GM18951 (cell line): ENCODE measurements at regions not wholly inside any gene's neighbourhood (a gene's known extent, or its start where the extent isn't known, plus 50 kb on each side); places are given as distances from the start of the nearest gene placed in this dataset.
"Not testable (repeated sequence)": the region's sequence is repeated elsewhere in the genome, so short reads cannot be mapped to it uniquely, and the experiment has no call there.

Experiments
- POLR2A ChIP-seq: IDR thresholded peaks from 4 replicates; pipeline ENCODE4 v1.6.1; 2011; ENCODE audit warnings: mild to moderate bottlenecking; ENCODE audit not compliant: insufficient read length, insufficient read depth; ENCODE audit errors: extremely low read depth
- in situ Hi-C: fragments of 300-500 bp; cut with MboI; formaldehyde crosslinking; loops from one replicate; pipeline ENCODE4 v1.12.0; 2022; ENCODE audit warnings: low sequenced_read_pairs, mixed read lengths, inconsistent platforms; ENCODE audit not compliant: unreplicated experiment

GRCh38 chr13:109344552-109345157, 441.7 kb downstream of the IRS2 start:
- no peak for TF ChIP-seq POLR2A
- in situ Hi-C loops: no loop called here

- no peak for TF ChIP-seq POLR2A
- in situ Hi-C loops: no loop called here
Measured at GRCh38 chr13:109336730-109337129, 449.7 kb downstream of the IRS2 start.

GRCh38 chr13:109333893-109334651, 452.3 kb downstream of the IRS2 start:
- TF ChIP-seq POLR2A: no peak
- in situ Hi-C loops: no loop called here

- in situ Hi-C loops: no loop called here
- TF ChIP-seq POLR2A: no peak
Measured at GRCh38 chr13:109332506-109333499, 453.6 kb downstream of the IRS2 start.

- TF ChIP-seq POLR2A: no peak
- in situ Hi-C loops: no loop called here
Measured at GRCh38 chr13:109331898-109332297, 454.5 kb downstream of the IRS2 start.

- in situ Hi-C loops: no loop called here
- no peak for TF ChIP-seq POLR2A
Measured at GRCh38 chr13:109331011-109331433, 455.4 kb downstream of the IRS2 start.

- TF ChIP-seq POLR2A: no peak
- in situ Hi-C loops: no loop called here
Measured at GRCh38 chr13:109330123-109330522, 456.3 kb downstream of the IRS2 start.

- in situ Hi-C loops: no loop called here
- no peak for TF ChIP-seq POLR2A
Measured at GRCh38 chr13:109329175-109329574, 457.2 kb downstream of the IRS2 start.

GRCh38 chr13:109326601-109327000, 459.8 kb downstream of the IRS2 start:
- TF ChIP-seq POLR2A: no peak
- in situ Hi-C loops: no loop called here

GRCh38 chr13:109323338-109323737, 463.0 kb downstream of the IRS2 start:
- in situ Hi-C loops: no loop called here

GRCh38 chr13:109318945-109319590, 467.3 kb downstream of the IRS2 start:
- in situ Hi-C loops: no loop called here
- TF ChIP-seq POLR2A: no peak

More at GRCh38 chr13:109323338-109323737, 463.0 kb downstream of the IRS2 start:
- no peak for TF ChIP-seq POLR2A

- in situ Hi-C loops: no loop called here
- no peak for TF ChIP-seq POLR2A
Measured at GRCh38 chr13:109315481-109315880, 470.9 kb downstream of the IRS2 start.

- in situ Hi-C loops: no loop called here
- TF ChIP-seq POLR2A: no peak
Measured at GRCh38 chr13:109314101-109314500, 472.3 kb downstream of the IRS2 start.

- TF ChIP-seq POLR2A: no peak
- in situ Hi-C loops: no loop called here
Measured at GRCh38 chr13:109312399-109312798, 474.0 kb downstream of the IRS2 start.

GRCh38 chr13:109311431-109311976, 474.9 kb downstream of the IRS2 start:
- in situ Hi-C loops: not testable (repeated sequence)
